ENCODE measurements at regions not wholly inside any gene's neighbourhood (a gene's known extent, or its start where the extent isn't known, plus 50 kb on each side); places are given as distances from the start of the nearest gene placed in this dataset.

- CTCF ChIA-PET: no interaction called here
- H2AFZ ChIP-seq (ENCODE audit: low read depth, low read length): no peak overlapping the region
- H3K36me3 ChIP-seq (ENCODE audit: control insufficient read depth in 2 of 2, extremely low read depth in 1 of 2, insufficient read depth in 2 of 2, low read length in 2 of 2): no peaks in the 10 kb centered on the region
- FAIRE-seq (no peak), DNase-seq (ENCODE audit: low read depth, low spot score) (no peak)
- H4K20me1 ChIP-seq (replicated peaks; ENCODE audit: control insufficient read depth, extremely low read depth, insufficient read depth, low read length): no peaks in the 10 kb centered on the region
- no peaks in the 10 kb centered on the region for H3K79me2 ChIP-seq (ENCODE audit: control insufficient read depth, insufficient read depth, low read length)
- POLR2A ChIA-PET: no interaction called here
- H3K27ac ChIP-seq (ENCODE audit: insufficient read depth, low read depth, low read length): no peak overlapping the region
- no peaks in the 10 kb centered on the region for H3K9me3 ChIP-seq (replicated peaks; ENCODE audit: control insufficient read depth, insufficient read depth, low read length)
- no peaks in the 10 kb centered on the region for H3K4me1 ChIP-seq (ENCODE audit: control insufficient read depth, extremely low read depth, insufficient read depth, low read length)
- TF ChIP-seq POLR2A (IDR thresholded peaks at IDR 0.05; ENCODE audit: low read depth, low read length) (no peak), MYC (IDR thresholded peaks at IDR 0.05; ENCODE audit: low read depth, low read length) (no peak), JUN (IDR thresholded peaks at IDR 0.05; ENCODE audit: borderline replicate concordance, insufficient read depth, insufficient read length, low read depth) (no peak), MAX (IDR thresholded peaks at IDR 0.05; ENCODE audit: insufficient read depth, insufficient read length) (no peak), EZH2 (IDR thresholded peaks at IDR 0.05; ENCODE audit: borderline replicate concordance, low read depth, low read length, severe bottlenecking) (no peak), GATA2 (IDR thresholded peaks at IDR 0.05; ENCODE audit: insufficient read depth, insufficient read length, low read depth, low read length) (no peak), CTCF (IDR thresholded peaks at IDR 0.05; ENCODE audit: extremely low read depth in 1 of 2, insufficient read depth in 1 of 2, low read depth in 1 of 2, low read length in 2 of 2) (no peak), POLR2AphosphoS5 (IDR thresholded peaks at IDR 0.05; ENCODE audit: insufficient read depth, low read depth, low read length) (no peak), FOS (IDR thresholded peaks at IDR 0.05; ENCODE audit: borderline replicate concordance, insufficient read depth, low read length) (no peak)
- peaks cover 0 to 3% of the 10 kb centered on the region in 2 experiments for H3K27me3 ChIP-seq (ENCODE audit: control insufficient read depth in 2 of 2, insufficient read depth in 2 of 2, low read length in 2 of 2)
- no peak overlapping the region for H3K4me3 ChIP-seq (replicated peaks in 1 of 3; ENCODE audit: insufficient read depth in 1 of 3, low read depth in 1 of 3, low read length in 3 of 3)
- BruUV-seq (replicated peaks): no TSS peak
- no peak overlapping the region for H3K9ac ChIP-seq (replicated peaks; ENCODE audit: extremely low read depth, insufficient read depth, low read length)
- H3K9me1 ChIP-seq (replicated peaks; ENCODE audit: control insufficient read depth, extremely low read depth, insufficient read depth, low read length): no peaks in the 10 kb centered on the region
- H3K4me2 ChIP-seq (ENCODE audit: insufficient read depth, low read length): no peak overlapping the region
- intact Hi-C loops (cut with micrococcal nuclease) (no loop called here), dilution Hi-C loops (cut with MboI; ENCODE audit: extremely low pct_ligation_motif_present, low sequenced_read_pairs) (no loop called here)
These were observed 91.2 kb downstream of the GLI2 start for GRCh38 chr2:120826716-120827410.
